Uterus (tissue), 3 donors: ENCODE measurements at regions not wholly inside any gene's neighbourhood (a gene's known extent, or its start where the extent isn't known, plus 50 kb on each side); places are given as distances from the start of the nearest gene placed in this dataset.
A peak's percentile ranks its signal among the peaks of the same experiment; 100 is the strongest.
"Not testable (repeated sequence)": the region's sequence is repeated elsewhere in the genome, so short reads cannot be mapped to it uniquely, and the experiment has no call there.

Experiments
- DNase-seq, 2 donors: peaks; one replicate each; pipeline ENCODE4 v3.0.0-alpha.2; 2019 to 2020
- H3K27ac ChIP-seq, 2 donors: fragments of 200-600 bp; sonication (generic); 1 replicate in 1 of 2; 2 replicates in 1 of 2; pipeline ENCODE4 v1.5.1; 2016 to 2018
- H3K27me3 ChIP-seq, 2 donors: fragments of 200-600 bp; sonication (generic); one replicate each; pipeline ENCODE4 v1.5.1; 2018 to 2019; ENCODE audit warnings: control low read depth in 1 of 2
- H3K36me3 ChIP-seq, 2 donors: fragments of 200-600 bp; sonication (generic); one replicate each; pipeline ENCODE4 v1.5.1; 2019; ENCODE audit warnings: control low read depth in 1 of 2
- H3K4me1 ChIP-seq, 2 donors: fragments of 200-600 bp; sonication (generic); one replicate each; pipeline ENCODE4 v1.5.1; 2018 to 2019; ENCODE audit warnings: control low read depth in 1 of 2
- H3K4me3 ChIP-seq, 2 donors: fragments of 200-600 bp; sonication (generic); 1 replicate in 1 of 2; 2 replicates in 1 of 2; pipeline ENCODE4 v1.5.1; 2018 to 2019; ENCODE audit warnings: mild to moderate bottlenecking in 1 of 2
- H3K9me3 ChIP-seq, 2 donors: fragments of 200-600 bp; sonication (generic); one replicate each; pipeline ENCODE4 v1.5.1; 2019; ENCODE audit warnings: control low read depth in 1 of 2
- POLR2A ChIP-seq, 2 donors: fragments of 450-650 bp; IDR thresholded peaks; one replicate each; pipeline ENCODE4 v1.6.1; 2016; ENCODE audit warnings: antibody characterized with exemption in 2 of 2, mild to moderate bottlenecking in 1 of 2, moderate library complexity in 1 of 2
- intact Hi-C: fragments of 100-400 bp; cut with DNase I; formaldehyde crosslinking; loops from one replicate; pipeline ENCODE4 v1.15.1; 2023; ENCODE audit warnings: low total_unique reads
- TF ChIP-seq, protein P1 (sequence below), 4 experiments: fragments of 200-600 bp in 2 of 4; fragments of 450-650 bp in 2 of 4; sonication (generic) in 2 of 4; IDR thresholded peaks; one replicate each; pipeline ENCODE4 v1.5.1; 2016 to 2019; ENCODE audit warnings: antibody characterized with exemption in 4 of 4, mild to moderate bottlenecking in 2 of 4, moderate library complexity in 1 of 4
- donor health status: DM: yes; HTN: yes; CAD: no.

DNA sequence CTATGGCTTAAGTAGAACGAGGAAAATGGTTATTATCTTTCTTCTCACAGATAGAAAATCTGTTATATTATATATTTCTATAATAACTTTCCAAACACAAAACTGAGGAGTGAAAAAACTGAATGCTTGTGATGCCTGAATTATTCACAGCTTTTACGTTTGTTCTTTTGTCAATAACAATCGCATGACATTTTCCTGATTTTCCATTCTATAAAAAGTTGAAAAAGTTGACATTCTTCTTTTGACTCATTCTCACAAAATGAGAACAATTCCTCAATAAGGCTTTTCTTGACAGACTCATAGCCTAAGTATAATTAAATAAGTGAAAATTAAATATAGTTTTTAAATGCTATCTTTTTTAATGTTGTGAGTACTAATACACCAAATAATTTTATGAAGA lies 288.8 kb upstream of the TGFBR2 start:
- H3K4me3 ChIP-seq, result no peak overlapping the region

DNA sequence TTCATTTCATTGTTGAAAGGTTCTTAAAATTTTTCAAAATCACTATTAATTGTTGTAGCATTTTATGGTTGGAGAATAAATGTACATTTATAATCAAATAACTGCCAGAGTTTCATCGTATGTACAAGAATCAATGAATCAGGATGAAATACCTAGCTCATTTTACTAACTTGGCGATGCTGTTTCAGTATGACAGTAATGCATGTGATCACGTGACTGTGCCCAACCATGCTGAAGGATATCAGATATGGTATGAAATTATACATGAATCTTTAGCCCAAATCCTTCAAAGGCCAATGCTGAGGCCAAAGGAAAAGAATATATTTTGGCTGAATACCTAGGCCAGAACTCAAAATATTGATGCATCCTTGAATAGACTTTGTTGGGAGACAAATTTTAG lies 288.3 kb upstream of the TGFBR2 start:
- no peaks in the 10 kb centered on the region for H3K27me3 ChIP-seq
- H3K27ac ChIP-seq, result no peak overlapping the region
- H3K9me3 ChIP-seq, result no peaks in the 10 kb centered on the region
- no peaks in the 10 kb centered on the region for H3K4me1 ChIP-seq
- intact Hi-C loops, result no loop called here
- no peak for TF ChIP-seq POLR2A (IDR thresholded peaks at IDR 0.05)
- H3K4me3 ChIP-seq, result no peak overlapping the region
- H3K36me3 ChIP-seq, result no peaks in the 10 kb centered on the region
- DNase-seq, result no peak

More for the DNA sequence above, 288.8 kb upstream of the TGFBR2 start:
- Histone ChIP-seq H3K27me3 (no peaks in the 10 kb centered on the region), H3K27ac (no peak overlapping the region), H3K9me3 (no peaks in the 10 kb centered on the region), H3K4me1 (no peaks in the 10 kb centered on the region), H3K36me3 (no peaks in the 10 kb centered on the region)
- intact Hi-C loops, result no loop called here
- no peak for DNase-seq
- TF ChIP-seq POLR2A (IDR thresholded peaks at IDR 0.05), result no peak
- TF ChIP-seq, protein P1, sequence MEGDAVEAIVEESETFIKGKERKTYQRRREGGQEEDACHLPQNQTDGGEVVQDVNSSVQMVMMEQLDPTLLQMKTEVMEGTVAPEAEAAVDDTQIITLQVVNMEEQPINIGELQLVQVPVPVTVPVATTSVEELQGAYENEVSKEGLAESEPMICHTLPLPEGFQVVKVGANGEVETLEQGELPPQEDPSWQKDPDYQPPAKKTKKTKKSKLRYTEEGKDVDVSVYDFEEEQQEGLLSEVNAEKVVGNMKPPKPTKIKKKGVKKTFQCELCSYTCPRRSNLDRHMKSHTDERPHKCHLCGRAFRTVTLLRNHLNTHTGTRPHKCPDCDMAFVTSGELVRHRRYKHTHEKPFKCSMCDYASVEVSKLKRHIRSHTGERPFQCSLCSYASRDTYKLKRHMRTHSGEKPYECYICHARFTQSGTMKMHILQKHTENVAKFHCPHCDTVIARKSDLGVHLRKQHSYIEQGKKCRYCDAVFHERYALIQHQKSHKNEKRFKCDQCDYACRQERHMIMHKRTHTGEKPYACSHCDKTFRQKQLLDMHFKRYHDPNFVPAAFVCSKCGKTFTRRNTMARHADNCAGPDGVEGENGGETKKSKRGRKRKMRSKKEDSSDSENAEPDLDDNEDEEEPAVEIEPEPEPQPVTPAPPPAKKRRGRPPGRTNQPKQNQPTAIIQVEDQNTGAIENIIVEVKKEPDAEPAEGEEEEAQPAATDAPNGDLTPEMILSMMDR (IDR thresholded peaks at IDR 0.05), result no peak

DNA sequence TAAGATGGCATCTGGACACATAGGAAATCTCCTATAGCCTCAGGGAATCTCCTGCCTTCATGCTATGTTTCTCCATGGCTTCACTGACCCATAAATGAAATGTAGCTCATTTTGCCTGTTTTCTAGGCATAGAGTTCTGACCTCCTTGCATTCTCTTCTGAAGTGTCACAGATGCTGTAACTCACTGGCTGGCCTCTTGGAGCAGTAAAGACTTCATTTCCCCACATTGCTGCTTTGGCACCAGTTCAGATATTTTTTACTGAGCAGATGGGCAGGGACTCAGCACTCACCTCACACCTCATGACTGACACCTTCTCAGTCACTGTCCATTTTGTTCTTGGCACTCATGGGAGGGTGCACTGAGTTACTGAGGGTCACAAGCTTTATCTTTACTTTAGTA lies 286.7 kb upstream of the TGFBR2 start:
- Histone ChIP-seq H3K27me3 (no peaks in the 10 kb centered on the region), H3K9me3 (no peaks in the 10 kb centered on the region), H3K36me3 (no peaks in the 10 kb centered on the region), H3K4me3 (no peak overlapping the region), H3K27ac (no peak overlapping the region), H3K4me1 (no peaks in the 10 kb centered on the region)
- TF ChIP-seq POLR2A (IDR thresholded peaks at IDR 0.05), result no peak
- TF ChIP-seq, protein P1 (IDR thresholded peaks at IDR 0.05), result peak in 3 of 4 experiments; percentile 13 to 44 (median 40)
- peak in 1 of 2 donors; percentile 39 for DNase-seq
- intact Hi-C loops, result no loop called here

DNA sequence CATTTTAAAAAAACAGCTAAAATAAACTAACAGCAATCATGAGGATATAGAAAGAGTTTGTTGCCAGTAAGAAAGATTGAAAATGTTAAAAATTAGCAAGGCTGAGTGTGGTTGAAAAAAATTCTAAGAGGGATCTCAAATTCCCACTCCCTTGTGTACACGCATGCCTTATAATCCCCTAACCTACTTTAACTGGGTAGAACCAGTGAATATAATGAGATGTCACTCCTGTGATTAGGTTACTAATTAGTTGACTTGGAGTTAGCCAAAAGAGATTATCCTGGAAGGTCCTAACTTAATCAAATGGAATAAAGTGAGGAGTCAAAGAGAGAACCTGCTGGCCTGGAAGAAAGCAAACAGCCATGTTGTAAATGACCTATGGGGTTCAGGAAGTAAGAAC lies 286.0 kb upstream of the TGFBR2 start:
- Histone ChIP-seq H3K36me3 (no peaks in the 10 kb centered on the region), H3K27me3 (no peaks in the 10 kb centered on the region), H3K27ac (no peak overlapping the region), H3K9me3 (no peaks in the 10 kb centered on the region), H3K4me1 (no peaks in the 10 kb centered on the region), H3K4me3 (no peak overlapping the region)
- intact Hi-C loops, result no loop called here
- no peak for DNase-seq
- no peak for TF ChIP-seq POLR2A (IDR thresholded peaks at IDR 0.05)
- TF ChIP-seq, protein P1 (IDR thresholded peaks at IDR 0.05), result no peak

DNA sequence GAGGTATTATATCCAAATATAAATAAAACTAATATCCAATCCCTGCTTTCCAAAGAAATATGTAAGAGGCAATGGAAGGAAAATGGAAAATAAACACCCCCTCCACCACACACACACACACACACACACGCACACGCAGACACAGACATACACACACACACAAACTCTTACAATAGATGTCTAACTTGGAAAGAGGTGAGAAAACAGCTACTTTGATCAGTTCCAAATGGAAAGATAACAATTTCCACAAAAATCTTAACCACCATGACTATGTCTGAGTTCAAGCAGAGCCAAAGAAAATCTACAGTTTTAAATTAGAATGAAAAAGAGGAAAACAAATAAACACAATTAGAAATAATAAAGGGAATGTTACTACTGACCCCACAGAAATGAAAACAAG lies 285.3 kb upstream of the TGFBR2 start:
- no peak for DNase-seq
- H3K9me3 ChIP-seq, result no peaks in the 10 kb centered on the region
- H3K27ac ChIP-seq, result no peak overlapping the region
- H3K36me3 ChIP-seq, result no peaks in the 10 kb centered on the region
- H3K27me3 ChIP-seq, result no peaks in the 10 kb centered on the region
- TF ChIP-seq, protein P1 (IDR thresholded peaks at IDR 0.05), result no peak
- TF ChIP-seq POLR2A (IDR thresholded peaks at IDR 0.05), result no peak
- no peaks in the 10 kb centered on the region for H3K4me1 ChIP-seq
- intact Hi-C loops, result no loop called here
- no peak overlapping the region for H3K4me3 ChIP-seq

DNA sequence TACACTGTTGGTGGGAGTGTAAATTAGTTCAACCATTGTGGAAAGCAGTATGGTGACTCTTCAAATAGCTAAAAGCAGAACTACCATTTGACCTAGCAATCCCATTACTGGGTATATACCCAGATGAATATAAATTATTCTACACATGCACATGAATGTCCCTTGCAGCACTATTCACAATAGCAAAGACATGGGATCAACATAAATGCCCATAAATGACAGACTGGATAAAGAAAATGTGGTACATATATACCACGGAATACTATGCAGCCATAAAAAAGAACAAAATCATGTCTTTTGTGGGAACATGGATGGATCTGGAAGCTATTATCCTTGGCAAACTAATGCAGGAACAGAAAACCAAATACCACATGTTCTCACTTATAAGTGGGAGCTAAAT lies 282.8 kb upstream of the TGFBR2 start:
- DNase-seq, H3K27ac ChIP-seq, H3K4me1 ChIP-seq, H3K4me3 ChIP-seq, H3K9me3 ChIP-seq, intact Hi-C loops, H3K27me3 ChIP-seq, H3K36me3 ChIP-seq: not testable (repeated sequence)
